Progenitor cell of endocrine pancreas (in vitro differentiated cells): ENCODE measurements at regions not wholly inside any gene's neighbourhood (a gene's known extent, or its start where the extent isn't known, plus 50 kb on each side); places are given as distances from the start of the nearest gene placed in this dataset.

ENCODE experiments used
- DNase-seq: peaks from one replicate; pipeline ENCODE4 v3.0.0; 2021; ENCODE audit warnings: low spot score; ENCODE audit not compliant: unreplicated experiment
- H3K27ac Mint-ChIP-seq: 2 replicates; pipeline ENCODE4 v1.8.0; 2021; ENCODE audit warnings: mild to moderate bottlenecking, moderate library complexity, mixed read lengths
- H3K27me3 Mint-ChIP-seq: 2 replicates; pipeline ENCODE4 v1.8.0; 2021; ENCODE audit warnings: mixed read lengths
- H3K36me3 Mint-ChIP-seq: 2 replicates; pipeline ENCODE4 v1.8.0; 2022; ENCODE audit warnings: mixed read lengths; ENCODE audit not compliant: insufficient read depth
- H3K4me1 Mint-ChIP-seq: 2 replicates; pipeline ENCODE4 v1.8.0; 2021; ENCODE audit warnings: low read depth, mixed read lengths
- H3K4me3 Mint-ChIP-seq: 2 replicates; pipeline ENCODE4 v1.8.0; 2021; ENCODE audit warnings: low read depth, mild to moderate bottlenecking, moderate library complexity, mixed read lengths
- H3K9me3 Mint-ChIP-seq: 2 replicates; pipeline ENCODE4 v1.8.0; 2021; ENCODE audit warnings: low read depth, mixed read lengths
- CTCF ChIP-seq: fragments of 200-600 bp; sonication (generic); IDR thresholded peaks from one replicate; pipeline ENCODE4 v1.5.0; 2021; ENCODE audit warnings: antibody characterized with exemption, mild to moderate bottlenecking; ENCODE audit not compliant: unreplicated experiment

DNA sequence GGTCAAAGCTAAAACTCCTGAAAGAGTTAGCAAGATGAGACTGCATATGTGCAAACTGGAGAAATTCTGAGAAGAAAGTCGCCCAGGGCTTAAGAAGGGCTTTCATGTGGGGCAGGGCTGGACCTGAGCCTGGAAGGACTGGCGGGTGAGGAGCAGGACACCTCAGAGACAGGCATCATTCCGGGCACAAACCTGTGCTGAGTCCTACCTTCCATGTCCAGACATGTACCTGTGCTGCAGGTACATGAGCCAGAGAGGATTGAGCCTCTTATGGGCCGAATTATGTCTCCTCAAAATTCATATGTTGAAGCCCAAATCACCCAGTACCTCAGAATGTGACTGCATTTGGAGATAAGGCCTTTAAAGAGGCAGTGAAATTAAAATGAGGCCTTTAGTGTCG, 171.0 kb downstream of the QRSL1 start:
- H3K4me1 Mint-ChIP-seq, result peaks cover 72% of the 10 kb centered on the region
- no peaks in the 10 kb centered on the region for H3K27me3 Mint-ChIP-seq
- TF ChIP-seq CTCF, result no peak
- peak overlapping the region; percentile 25 for H3K4me3 Mint-ChIP-seq
- no peak for DNase-seq
- H3K27ac Mint-ChIP-seq, result peak overlapping the region; percentile 96
- H3K36me3 Mint-ChIP-seq, result no peaks in the 10 kb centered on the region
- no peaks in the 10 kb centered on the region for H3K9me3 Mint-ChIP-seq

GRCh38 chr6:106799031-106799894, 169.9 kb downstream of the QRSL1 start:
- Mint-ChIP-seq H3K9me3 (no peaks in the 10 kb centered on the region), H3K4me1 (peaks cover 63% of the 10 kb centered on the region), H3K27ac (peak overlapping the region; percentile 96), H3K36me3 (no peaks in the 10 kb centered on the region), H3K4me3 (peak overlapping the region; percentile 15), H3K27me3 (no peaks in the 10 kb centered on the region)
- no peak for TF ChIP-seq CTCF
- DNase-seq, result no peak

GRCh38 chr6:106797186-106797585, 167.8 kb downstream of the QRSL1 start:
- Mint-ChIP-seq H3K9me3 (peaks cover 2% of the 10 kb centered on the region), H3K4me3 (no peak overlapping the region), H3K36me3 (no peaks in the 10 kb centered on the region), H3K27me3 (no peaks in the 10 kb centered on the region), H3K27ac (peak overlapping the region; percentile 96), H3K4me1 (peaks cover 51% of the 10 kb centered on the region)
- DNase-seq, result no peak
- no peak for TF ChIP-seq CTCF

GRCh38 chr6:106796781-106797180, 167.4 kb downstream of the QRSL1 start:
- peak overlapping the region; percentile 96 for H3K27ac Mint-ChIP-seq
- no peak for DNase-seq
- peaks cover 49% of the 10 kb centered on the region for H3K4me1 Mint-ChIP-seq
- H3K9me3 Mint-ChIP-seq, result peaks cover 2% of the 10 kb centered on the region
- no peaks in the 10 kb centered on the region for H3K36me3 Mint-ChIP-seq
- no peak overlapping the region for H3K4me3 Mint-ChIP-seq
- no peak for TF ChIP-seq CTCF
- no peaks in the 10 kb centered on the region for H3K27me3 Mint-ChIP-seq

- no peak overlapping the region for H3K27ac Mint-ChIP-seq
- H3K4me3 Mint-ChIP-seq, result no peak overlapping the region
- TF ChIP-seq CTCF, result no peak
Observed at GRCh38 chr6:106794129-106794528, 164.8 kb downstream of the QRSL1 start.

More at GRCh38 chr6:106794129-106794528, 164.8 kb downstream of the QRSL1 start:
- peaks cover 44% of the 10 kb centered on the region for H3K4me1 Mint-ChIP-seq
- H3K27me3 Mint-ChIP-seq, result no peaks in the 10 kb centered on the region
- H3K9me3 Mint-ChIP-seq, result peaks cover 2% of the 10 kb centered on the region
- DNase-seq, result no peak
- no peaks in the 10 kb centered on the region for H3K36me3 Mint-ChIP-seq
